K562 (cell line): ENCODE measurements at regions not wholly inside any gene's neighbourhood (a gene's known extent, or its start where the extent isn't known, plus 50 kb on each side); places are given as distances from the start of the nearest gene placed in this dataset.

ENCODE experiments used
- ATAC-seq: fragments of 200-7000 bp; cut with Tn5 transposase; 3 replicates; pipeline ENCODE4 v1.9.1; 2020; ENCODE audit warnings: moderate library complexity
- BruUV-seq: library from RNA; stranded (reverse); fragments of 400-500 nt; replicated peaks from 2 replicates; lab custom pipeline; 2021; lab: Mats Ljungman, UMichigan
- CTCF ChIA-PET: fragments of 300-600 bp; formaldehyde crosslinking; extraction: SDS; loops from one replicate; lab custom pipeline; 2021; ENCODE audit warnings: low intra/inter-chr PET ratio; lab: Yijun Ruan, JAX
- POLR2A ChIA-PET: fragments of 300-600, 350-650 bp; sonication (Branson Sonifier 250); formaldehyde crosslinking; extraction: SDS; loops from one replicate; lab custom pipeline; 2021; ENCODE audit warnings: antibody characterized with exemption, inconsistent platforms; lab: Yijun Ruan, JAX
- DNase-seq, 4 experiments: peaks; one replicate each; pipeline versions ENCODE4 v3.0.0 to v3.0.0-alpha.2; 2011 to 2018; ENCODE audit warnings: low spot score in 3 of 4, mixed read lengths in 3 of 4; ENCODE audit errors: extremely low read depth in 1 of 4
- FAIRE-seq: peaks from 2 replicates; lab custom pipeline; 2011; peaks lifted over from hg19 to GRCh38; lab: Jason Lieb, UNC
- H2AFZ ChIP-seq: 2 replicates; pipeline ENCODE4 v1.6.0; 2011; ENCODE audit warnings: low read depth, low read length, control low read depth, inconsistent platforms
- H3K27ac ChIP-seq: fragments of 200-600 bp; 3 replicates; pipeline ENCODE4 v1.8.0; 2011; ENCODE audit warnings: low read depth, mild to moderate bottlenecking, control low read depth, inconsistent platforms, low read length, moderate library complexity, mixed read lengths; ENCODE audit errors: extremely low read depth
- H3K27me3 ChIP-seq, 2 experiments: fragments of 300-600 bp in 1 of 2; 2 replicates in 1 of 2; 3 replicates in 1 of 2; pipeline versions ENCODE4 v1.6.0 to v1.8.0; 2011; ENCODE audit warnings: inconsistent platforms in 2 of 2, low read length in 2 of 2, mild to moderate bottlenecking in 1 of 2, mixed read lengths in 1 of 2, moderate library complexity in 1 of 2; ENCODE audit not compliant: control insufficient read depth in 2 of 2, insufficient read depth in 2 of 2
- H3K36me3 ChIP-seq: fragments of 300-600 bp; 3 replicates; pipeline ENCODE4 v1.8.0; 2011; ENCODE audit warnings: mild to moderate bottlenecking, low read length, inconsistent platforms; ENCODE audit not compliant: control insufficient read depth, insufficient read depth
- H3K4me1 ChIP-seq, 2 experiments: fragments of 200-600 bp in 1 of 2; replicated peaks in 1 of 2; 2 replicates in 1 of 2; 3 replicates in 1 of 2; pipeline versions ENCODE4 v1.5.1 to v1.8.0; 2011; ENCODE audit warnings: inconsistent platforms in 2 of 2, low read length in 2 of 2, mild to moderate bottlenecking in 1 of 2, mixed read lengths in 1 of 2, moderate library complexity in 1 of 2; ENCODE audit not compliant: control insufficient read depth in 2 of 2, insufficient read depth in 2 of 2
- H3K4me2 ChIP-seq: 2 replicates; pipeline ENCODE4 v1.6.1; 2011; ENCODE audit warnings: low read length, control low read depth, inconsistent platforms, mixed read lengths; ENCODE audit not compliant: insufficient read depth
- H3K4me3 ChIP-seq: fragments of 200-600 bp; sonication (generic), shearing (Covaris generic); 2 replicates; pipeline ENCODE4 v1.5.1; 2016; ENCODE audit warnings: control low read depth, inconsistent platforms
- H3K79me2 ChIP-seq: fragments of 200-600 bp; 3 replicates; pipeline ENCODE4 v1.8.0; 2011; ENCODE audit warnings: low read length, inconsistent platforms; ENCODE audit not compliant: control insufficient read depth, insufficient read depth
- H3K9ac ChIP-seq, 2 experiments: 2 replicates each; pipeline versions ENCODE4 v1.6.0 to v1.6.1; 2011; ENCODE audit warnings: low read depth in 2 of 2, low read length in 2 of 2, control low read depth in 1 of 2, inconsistent platforms in 1 of 2, mild to moderate bottlenecking in 1 of 2, mixed read lengths in 1 of 2; ENCODE audit not compliant: insufficient read depth in 1 of 2
- H3K9me1 ChIP-seq: one replicate; pipeline ENCODE4 v1.6.0; 2011; ENCODE audit warnings: inconsistent platforms, mild to moderate bottlenecking, low read length, moderate library complexity; ENCODE audit not compliant: control insufficient read depth, insufficient read depth
- H3K9me3 ChIP-seq: replicated peaks from 2 replicates; pipeline ENCODE4 v1.5.1; 2011; ENCODE audit warnings: low read depth, low read length, inconsistent platforms; ENCODE audit not compliant: control insufficient read depth, insufficient read depth
- H4K20me1 ChIP-seq: replicated peaks from 2 replicates; pipeline ENCODE4 v1.6.1; 2011; ENCODE audit warnings: low read length, inconsistent platforms, mixed read lengths; ENCODE audit not compliant: control insufficient read depth, insufficient read depth
- CBFA2T3 ChIP-seq: fragments of 450-650 bp; IDR thresholded peaks from 2 replicates; pipeline ENCODE4 v1.6.1; 2017
- E2F3 ChIP-seq: fragments of 250-450 bp; sonication (Bioruptor Pico); IDR thresholded peaks from 2 replicates; pipeline ENCODE4 v1.4.0; 2020; ENCODE audit warnings: mild to moderate bottlenecking
- EHMT2 ChIP-seq: fragments of 450-650 bp; IDR thresholded peaks from 2 replicates; pipeline ENCODE4 v1.6.1; 2018; ENCODE audit warnings: antibody characterized with exemption
- KLF6 ChIP-seq: fragments of 250-450 bp; sonication (Bioruptor Pico); IDR thresholded peaks from 2 replicates; pipeline ENCODE4 v1.4.0; 2020; ENCODE audit warnings: mild to moderate bottlenecking, moderate library complexity, borderline replicate concordance
- NFYB ChIP-seq: IDR thresholded peaks from 2 replicates; pipeline ENCODE4 v1.6.1; 2011; ENCODE audit warnings: mild to moderate bottlenecking, moderate library complexity; ENCODE audit not compliant: insufficient read length; ENCODE audit errors: extremely low read depth
- NRF1 ChIP-seq, 2 experiments: fragments of 450-650 bp; IDR thresholded peaks in 1 of 2; conservative IDR thresholded peaks in 1 of 2; 2 replicates each; pipeline ENCODE4 v1.6.1; 2014; ENCODE audit warnings: mild to moderate bottlenecking in 2 of 2
- PKNOX1 ChIP-seq: fragments of 450-650 bp; IDR thresholded peaks from 2 replicates; pipeline ENCODE4 v1.6.1; 2016
- RBM39 ChIP-seq: fragments of 200-400 bp; formaldehyde crosslinking; optimal IDR thresholded peaks from 2 replicates; pipeline ENCODE3; 2018; ENCODE audit warnings: low read depth, low read length
- STAG1 ChIP-seq: sonication (generic); formaldehyde crosslinking; IDR thresholded peaks from 2 replicates; pipeline ENCODE4 v1.5.0; 2020; ENCODE audit warnings: missing genetic modification reagents, borderline replicate concordance
- ZBTB40 ChIP-seq, 2 experiments: fragments of 450-650 bp in 1 of 2; sonication (generic) in 1 of 2; formaldehyde crosslinking in 1 of 2; IDR thresholded peaks; 2 replicates each; pipeline versions ENCODE4 v1.7.1 to v1.9.0; 2016 to 2022; ENCODE audit warnings: inconsistent platforms in 1 of 2, mild to moderate bottlenecking in 1 of 2, missing genetic modification reagents in 1 of 2
- ZNF707 ChIP-seq: fragments of 250-450 bp; sonication (Bioruptor Pico); conservative IDR thresholded peaks from 2 replicates; pipeline ENCODE4 v1.8.0; 2022; ENCODE audit warnings: inconsistent platforms, mild to moderate bottlenecking, moderate library complexity
- ZSCAN32 ChIP-seq: fragments of 450-650 bp; formaldehyde crosslinking; IDR thresholded peaks from 2 replicates; pipeline ENCODE4 v1.4.0; 2020; ENCODE audit warnings: mild to moderate bottlenecking, moderate library complexity
- WGBS: fragments of 100-300 bp; shearing (Covaris generic); methylation state at CpG from one replicate; pipeline ENCODE4 v1.1.6; 2016; ENCODE audit warnings: low coverage, mixed read lengths; ENCODE audit not compliant: insufficient coverage; ENCODE audit errors: missing lambda C conversion rate; 5-methylcytosine and 5-hydroxymethylcytosine counted together
- in situ Hi-C: fragments of 300-500 bp; cut with MboI; formaldehyde crosslinking; loops from 4 replicates; pipeline ENCODE4 v1.15.0; 2018; ENCODE audit warnings: inconsistent platforms, mixed read lengths
- intact Hi-C: fragments of 100-400 bp; cut with micrococcal nuclease; formaldehyde crosslinking; loops from 2 replicates; pipeline ENCODE4 v1.14.2; 2022
- TF ChIP-seq, protein P1 (sequence below): sonication (generic); formaldehyde crosslinking; IDR thresholded peaks from 2 replicates; pipeline ENCODE4 v1.8.1; 2022; ENCODE audit warnings: missing genetic modification reagents

DNA sequence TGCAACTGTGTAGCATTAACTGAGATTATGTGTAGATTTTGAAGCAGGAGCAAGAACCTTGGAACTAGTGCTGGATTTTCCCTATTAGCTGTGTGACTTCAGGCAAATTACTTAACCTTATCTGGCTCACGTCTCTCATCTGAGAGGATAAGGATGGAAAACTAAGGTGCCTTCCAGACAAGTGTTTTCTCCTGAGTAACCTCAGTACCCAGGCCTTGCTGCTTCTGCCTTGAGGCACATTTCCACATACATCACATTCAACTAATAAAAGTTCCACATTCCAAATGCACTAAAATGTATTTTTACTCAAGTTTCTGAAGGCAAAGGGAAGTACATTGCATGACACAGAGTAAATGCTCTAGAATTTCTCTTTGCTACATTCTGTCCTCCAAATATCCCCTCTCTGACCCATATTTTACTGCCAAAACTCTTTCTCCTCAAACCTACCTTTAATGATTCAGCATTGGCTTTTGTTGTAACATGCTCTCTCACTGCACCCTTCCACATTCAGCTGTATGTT is 195.4 kb upstream of the ADGRL3 start:
- H3K27ac ChIP-seq, result no peak overlapping the region
- WGBS, result 0% methylated on average over 1 of the region's 1 CpG
- no TSS peak for BruUV-seq
- DNase-seq, result no peak
- no peak overlapping the region for H3K9ac ChIP-seq
- H3K9me1 ChIP-seq, result no peaks in the 10 kb centered on the region
- ChIA-PET CTCF (no interaction called here), POLR2A (no interaction called here)
- no peak overlapping the region for H2AFZ ChIP-seq
- no peaks in the 10 kb centered on the region for H3K4me1 ChIP-seq
- no peak overlapping the region for H3K4me2 ChIP-seq
- no peak for ATAC-seq
- no peak overlapping the region for H3K4me3 ChIP-seq
- no peaks in the 10 kb centered on the region for H3K36me3 ChIP-seq
- H3K27me3 ChIP-seq, result no peaks in the 10 kb centered on the region
- no peaks in the 10 kb centered on the region for H3K79me2 ChIP-seq
- H3K9me3 ChIP-seq, result no peaks in the 10 kb centered on the region
- H4K20me1 ChIP-seq, result no peaks in the 10 kb centered on the region
- in situ Hi-C loops, result no loop called here
- no peak for FAIRE-seq
- intact Hi-C loops, result no loop called here
- no peak for TF ChIP-seq ZNF707
- no peak for TF ChIP-seq ZBTB40 (IDR thresholded peaks at IDR 0.05)
- TF ChIP-seq ZBTB40 (CRISPR knock-in tag; IDR thresholded peaks at IDR 0.05), result no peak
- TF ChIP-seq KLF6 (CRISPR knock-in tag), result no peak
- no peak for TF ChIP-seq NFYB
- TF ChIP-seq E2F3 (CRISPR knock-in tag), result no peak
- TF ChIP-seq STAG1 (CRISPR knock-in tag), result no peak
- TF ChIP-seq RBM39, result no peak
- no peak for TF ChIP-seq ZSCAN32 (CRISPR knock-in tag)
- no peak for TF ChIP-seq EHMT2
- TF ChIP-seq NRF1 (conservative IDR thresholded peaks at IDR 0.05 in 1 of 2, IDR thresholded peaks at IDR 0.05 in 1 of 2), result no peak
- no peak for TF ChIP-seq CBFA2T3
- TF ChIP-seq PKNOX1, result no peak
- TF ChIP-seq, protein P1, sequence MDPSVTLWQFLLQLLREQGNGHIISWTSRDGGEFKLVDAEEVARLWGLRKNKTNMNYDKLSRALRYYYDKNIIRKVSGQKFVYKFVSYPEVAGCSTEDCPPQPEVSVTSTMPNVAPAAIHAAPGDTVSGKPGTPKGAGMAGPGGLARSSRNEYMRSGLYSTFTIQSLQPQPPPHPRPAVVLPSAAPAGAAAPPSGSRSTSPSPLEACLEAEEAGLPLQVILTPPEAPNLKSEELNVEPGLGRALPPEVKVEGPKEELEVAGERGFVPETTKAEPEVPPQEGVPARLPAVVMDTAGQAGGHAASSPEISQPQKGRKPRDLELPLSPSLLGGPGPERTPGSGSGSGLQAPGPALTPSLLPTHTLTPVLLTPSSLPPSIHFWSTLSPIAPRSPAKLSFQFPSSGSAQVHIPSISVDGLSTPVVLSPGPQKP (CRISPR knock-in tag), result no peak
